NCI-H146 treated with DMSO at 0.1 percent for 48 hours (cell line): ENCODE measurements at regions not wholly inside any gene's neighbourhood (a gene's known extent, or its start where the extent isn't known, plus 50 kb on each side); places are given as distances from the start of the nearest gene placed in this dataset.
"Not testable (repeated sequence)": the region's sequence is repeated elsewhere in the genome, so short reads cannot be mapped to it uniquely, and the experiment has no call there.

Experiments used
- DNase-seq: peaks from one replicate; lab custom pipeline; 2025; ENCODE audit not compliant: unreplicated experiment; lab: John Stamatoyannopoulos, UW

DNA sequence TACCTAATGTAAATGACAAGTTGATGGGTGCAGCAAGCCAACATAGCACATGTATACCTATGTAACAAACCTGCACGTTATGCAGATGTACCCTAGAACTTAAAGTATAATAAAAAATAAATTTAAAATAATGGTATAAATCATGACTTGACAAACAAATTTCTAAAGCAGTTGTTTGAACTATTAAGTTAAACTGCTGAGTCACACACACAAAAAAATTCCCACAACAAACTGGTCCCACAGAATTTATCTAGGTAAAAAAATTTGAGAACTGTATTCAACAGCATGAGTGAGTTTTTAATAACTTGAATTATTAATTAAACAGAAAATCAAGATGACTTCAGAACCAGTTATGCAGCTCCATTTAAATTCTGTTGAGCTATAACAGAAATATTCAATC is 186.0 kb upstream of the SOX6 start:
- no peak for DNase-seq

DNA sequence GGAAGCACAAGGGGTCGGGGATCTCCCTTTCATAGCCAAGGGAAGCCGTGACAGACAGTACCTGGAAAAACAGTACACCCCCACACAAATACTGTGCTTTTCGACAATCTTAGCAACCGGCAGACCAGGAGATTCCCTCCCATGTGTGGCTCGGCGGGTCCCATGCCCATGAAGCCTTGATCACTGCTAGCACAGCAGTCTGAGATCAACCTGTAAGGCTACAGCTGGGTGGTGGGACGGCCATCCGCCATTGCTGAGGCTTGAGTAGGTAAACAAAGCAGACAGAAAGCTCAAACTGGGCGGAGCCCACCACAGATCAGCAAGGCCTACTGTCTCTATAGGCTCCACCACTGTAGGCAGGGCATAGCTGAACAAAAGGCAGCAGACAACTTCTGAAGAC is 180.2 kb upstream of the SOX6 start:
- no peak for DNase-seq

DNA sequence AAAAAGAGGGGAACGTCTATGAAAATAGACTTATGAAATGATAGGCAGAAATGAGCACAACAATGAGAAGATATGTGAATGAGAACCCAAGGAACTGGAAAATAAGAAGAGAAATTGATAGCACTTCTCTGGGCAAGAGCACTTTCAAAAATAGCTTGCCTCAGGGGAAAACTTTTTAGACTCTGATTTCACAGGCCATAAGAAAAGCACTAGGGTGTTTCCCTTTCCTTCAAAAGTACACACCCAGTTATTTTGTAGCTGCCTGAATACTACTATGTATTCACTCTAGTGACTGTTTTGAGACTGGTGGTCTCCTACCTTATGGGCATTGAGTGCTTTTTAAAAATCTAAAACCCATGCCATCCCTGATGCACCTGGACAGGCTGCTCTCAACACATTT is 172.3 kb upstream of the SOX6 start:
- DNase-seq, result no peak

DNA sequence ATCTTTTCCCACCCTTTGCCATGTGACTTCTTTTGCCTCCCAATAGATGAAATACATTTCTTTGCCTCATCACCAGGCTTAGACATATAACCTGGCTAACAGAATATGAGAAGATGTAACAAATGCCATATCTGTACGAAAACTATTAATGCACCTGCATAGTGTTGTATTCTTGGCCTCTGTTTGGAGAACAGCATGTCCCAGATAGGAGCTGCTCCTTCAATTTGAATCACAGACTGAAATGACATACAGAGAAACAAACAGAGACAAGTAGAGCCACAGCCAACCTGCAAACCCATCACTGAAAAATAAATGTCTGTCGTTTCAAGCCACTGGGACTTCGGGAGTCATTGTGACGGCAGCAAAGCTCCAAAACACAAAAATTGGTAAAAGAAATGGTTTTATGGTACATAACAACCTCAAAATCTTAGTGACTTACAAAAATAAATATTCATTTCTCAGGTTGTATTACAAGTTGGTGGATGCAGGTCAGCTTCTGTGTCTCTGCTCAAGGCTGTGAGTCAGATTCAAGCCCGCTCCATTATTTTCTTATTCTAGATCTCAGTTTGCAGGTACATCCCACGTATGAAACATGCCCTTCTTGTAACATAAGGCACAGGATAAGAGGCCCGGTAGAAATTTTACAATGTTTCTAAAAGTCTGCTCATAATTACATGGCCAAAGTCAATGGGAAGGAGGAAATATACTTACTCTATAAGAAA is 171.3 kb upstream of the SOX6 start:
- no peak for DNase-seq

DNA sequence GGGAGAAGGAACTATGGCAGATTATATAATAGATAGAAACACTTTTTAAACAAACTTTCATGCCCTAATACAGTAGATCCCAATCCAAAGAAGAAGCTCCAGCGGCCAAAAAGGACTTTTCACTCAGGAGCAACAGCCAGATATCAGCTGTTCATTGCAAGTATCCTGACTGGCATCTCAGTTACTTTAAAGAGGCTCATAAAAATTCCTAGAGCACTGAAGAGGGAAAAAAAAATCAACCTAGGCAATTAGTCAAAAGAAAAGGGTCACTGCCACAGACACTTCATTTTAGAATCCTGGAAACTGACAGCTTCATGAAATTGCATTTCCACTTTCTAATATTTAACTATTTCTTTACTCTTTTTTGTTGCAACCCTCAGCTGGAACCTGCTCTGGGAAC is 170.6 kb upstream of the SOX6 start:
- DNase-seq, result no peak

DNA sequence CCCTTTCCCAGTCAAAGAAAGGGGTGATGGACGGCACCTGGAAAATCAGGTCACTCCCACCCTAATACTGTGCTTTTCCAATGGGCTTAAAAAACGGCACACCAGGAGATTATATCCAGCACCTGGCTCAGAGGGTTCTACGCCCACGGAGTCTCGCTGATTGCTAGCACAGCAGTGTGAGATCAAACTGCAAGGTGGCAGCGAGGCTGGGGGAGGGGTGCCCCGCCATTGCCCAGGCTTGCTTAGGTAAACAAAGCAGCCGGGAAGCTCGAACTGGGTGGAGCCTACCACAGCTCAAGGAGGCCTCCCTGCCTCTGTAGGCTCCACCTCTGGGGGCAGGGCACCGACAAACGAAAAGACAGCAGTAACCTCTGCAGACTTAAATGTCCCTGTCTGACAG is 164.4 kb upstream of the SOX6 start:
- DNase-seq, result not testable (repeated sequence)

DNA sequence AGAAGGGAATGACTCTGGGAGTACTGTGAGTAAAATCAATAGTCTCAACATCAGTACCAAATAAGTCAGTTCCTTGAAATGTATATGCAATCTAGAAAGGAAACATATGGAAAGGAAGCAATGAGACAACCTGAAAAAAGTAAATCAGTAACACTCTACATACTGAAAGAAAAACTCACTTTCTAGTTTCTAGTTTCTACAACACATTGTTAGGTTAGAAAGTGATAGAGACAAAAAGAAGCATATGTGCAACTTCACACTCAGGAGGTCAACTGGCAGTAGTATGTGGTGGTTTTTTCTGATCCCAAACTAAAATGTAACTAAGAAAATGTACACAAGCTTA is 156.5 kb upstream of the SOX6 start:
- no peak for DNase-seq

DNA sequence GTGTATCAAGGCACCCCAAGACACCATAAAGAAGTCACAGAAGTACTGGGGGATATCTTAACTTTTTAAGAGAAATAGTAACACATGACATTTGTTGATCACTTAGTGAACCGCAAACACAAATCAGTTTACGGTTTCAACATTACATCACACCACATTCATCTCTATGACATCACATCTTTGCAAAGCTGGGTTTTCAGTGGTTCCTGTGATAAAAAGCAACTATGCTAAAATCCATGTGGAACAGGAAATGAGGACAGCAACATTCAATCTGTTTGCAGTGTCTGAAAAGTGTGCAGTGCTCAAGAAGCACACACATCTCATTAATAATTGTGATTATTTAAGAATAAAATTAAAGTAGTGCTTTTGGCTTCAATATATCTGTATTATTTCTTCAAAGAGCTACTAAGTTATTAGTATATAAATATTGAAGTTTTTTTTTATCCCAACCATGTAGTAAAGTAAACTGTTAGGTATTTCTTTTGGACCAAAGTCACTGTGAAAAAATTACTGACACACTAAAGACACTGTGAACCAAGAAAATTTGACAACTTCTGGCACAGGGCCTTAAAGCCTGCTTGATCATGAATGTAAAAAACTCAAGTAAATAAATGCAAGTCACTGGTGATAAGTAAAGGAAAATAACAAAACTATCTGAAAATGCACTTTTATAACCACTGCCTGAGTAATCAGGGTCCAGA is 156.0 kb upstream of the SOX6 start:
- no peak for DNase-seq

DNA sequence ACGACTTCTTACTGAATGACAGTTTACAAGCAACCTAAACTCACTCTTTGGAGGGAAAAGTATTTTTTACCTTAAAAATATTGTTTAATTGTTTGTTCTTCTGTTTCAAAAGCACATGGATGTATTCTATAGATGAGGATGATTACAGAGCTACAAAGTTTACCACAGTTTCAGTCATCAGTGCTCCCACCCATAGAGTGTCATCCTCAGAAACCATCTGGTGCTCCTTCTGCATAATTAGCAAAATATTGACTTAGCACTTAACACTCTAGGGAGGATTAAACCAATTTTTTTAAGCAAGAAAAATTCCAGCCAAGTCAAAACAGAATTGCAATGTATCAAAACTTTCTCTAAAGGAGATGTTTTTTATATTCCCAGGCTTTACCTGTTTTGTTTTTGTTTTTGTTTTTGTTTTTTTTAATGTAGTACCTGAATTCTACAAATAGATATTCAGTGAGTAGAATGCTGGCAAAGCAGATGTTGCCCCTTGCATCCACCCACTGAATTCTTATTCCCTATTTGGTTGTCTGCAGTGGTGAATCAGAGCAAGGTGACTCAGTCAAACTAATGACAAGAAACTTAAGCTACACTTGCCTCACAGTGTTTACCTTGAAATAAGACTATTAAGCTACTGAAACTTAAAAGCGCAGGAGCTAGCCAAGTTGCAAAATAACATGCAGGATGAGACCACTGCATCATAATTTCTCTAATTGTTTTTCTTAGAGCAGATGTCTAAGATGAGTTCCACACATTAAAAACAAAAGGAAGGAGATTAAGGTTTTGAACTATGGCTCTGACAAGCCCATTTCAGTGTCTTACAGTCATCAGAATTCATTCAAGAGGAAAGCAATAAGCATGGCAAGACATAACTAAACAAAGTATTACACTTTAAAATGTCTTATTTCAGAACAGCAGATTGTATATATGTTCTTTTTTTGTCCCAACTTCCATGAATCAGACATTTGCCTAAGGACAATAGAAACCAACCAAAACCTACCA is 155.1 kb upstream of the SOX6 start:
- DNase-seq, result no peak

DNA sequence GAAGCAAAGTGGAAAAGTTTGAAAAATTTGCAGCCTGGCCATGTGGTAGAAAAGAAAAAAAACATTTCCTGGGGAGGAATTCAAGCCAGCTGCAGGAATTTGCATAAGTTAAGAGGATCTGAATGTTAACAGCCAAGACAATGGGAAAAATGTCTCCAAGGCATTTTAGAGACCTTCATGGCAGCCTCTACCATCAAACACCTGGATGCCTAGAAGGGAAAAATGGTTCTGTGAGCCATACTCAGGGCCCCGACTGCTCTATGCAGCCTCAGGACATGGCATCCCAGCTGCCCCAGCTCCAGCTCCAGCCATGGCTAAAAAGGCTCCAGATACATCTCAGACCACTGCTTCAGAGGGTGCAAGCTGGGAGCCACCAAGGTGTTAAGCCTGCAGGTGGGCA is 149.1 kb upstream of the SOX6 start:
- DNase-seq, result no peak

DNA sequence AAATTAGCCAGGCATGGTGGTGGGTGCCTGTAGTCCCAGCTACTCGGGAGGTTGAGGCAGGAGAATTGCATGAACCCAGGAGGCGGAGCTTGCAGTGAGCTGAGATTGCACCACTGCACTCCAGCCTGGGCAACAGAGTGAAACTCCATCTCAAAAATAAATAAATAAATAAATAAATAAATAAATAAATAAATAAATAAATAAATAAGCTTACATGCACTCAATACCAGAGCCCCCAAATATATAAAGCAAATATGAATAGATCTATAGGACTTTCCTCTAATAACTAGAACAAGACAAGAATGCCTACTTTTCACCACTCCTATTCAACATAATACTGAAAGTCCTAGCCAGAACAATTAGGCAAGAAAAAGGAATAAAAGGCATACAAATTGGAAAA is 147.5 kb upstream of the SOX6 start:
- not testable (repeated sequence) for DNase-seq

DNA sequence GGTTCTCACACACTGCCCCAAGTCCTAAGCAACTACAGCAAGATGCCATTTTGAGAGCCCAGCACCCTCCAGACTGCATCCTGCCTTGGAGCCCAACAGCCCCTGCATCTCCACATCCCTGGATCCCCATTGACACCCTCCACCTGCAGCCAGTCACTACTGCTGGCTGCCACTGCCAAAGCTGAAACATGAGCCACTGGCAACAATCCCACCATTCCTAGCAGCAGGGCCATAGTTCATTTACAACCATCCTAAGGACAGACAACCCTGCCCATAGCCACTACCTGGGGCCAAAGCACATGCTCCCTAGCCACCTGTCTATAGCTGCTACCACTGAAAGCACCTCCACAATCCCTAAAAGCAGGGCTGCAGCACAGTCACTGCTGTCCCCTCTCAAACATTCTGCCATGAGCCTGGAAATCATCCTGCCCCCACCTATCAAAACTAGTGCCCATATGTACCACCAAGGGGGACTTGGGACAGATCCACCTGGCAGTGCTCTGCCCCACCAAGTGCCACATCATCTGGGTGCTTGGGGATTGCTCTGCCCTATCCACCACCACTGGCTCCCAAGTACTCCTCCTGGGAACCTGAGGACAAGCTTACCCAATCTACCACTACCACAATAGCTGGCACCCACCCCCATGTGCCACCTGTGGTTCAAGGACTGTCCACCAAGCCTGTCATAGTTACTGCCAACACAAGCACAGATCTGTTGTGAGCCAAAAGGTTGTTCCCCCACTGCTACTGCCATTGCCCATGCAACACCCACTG is 138.8 kb upstream of the SOX6 start:
- no peak for DNase-seq

DNA sequence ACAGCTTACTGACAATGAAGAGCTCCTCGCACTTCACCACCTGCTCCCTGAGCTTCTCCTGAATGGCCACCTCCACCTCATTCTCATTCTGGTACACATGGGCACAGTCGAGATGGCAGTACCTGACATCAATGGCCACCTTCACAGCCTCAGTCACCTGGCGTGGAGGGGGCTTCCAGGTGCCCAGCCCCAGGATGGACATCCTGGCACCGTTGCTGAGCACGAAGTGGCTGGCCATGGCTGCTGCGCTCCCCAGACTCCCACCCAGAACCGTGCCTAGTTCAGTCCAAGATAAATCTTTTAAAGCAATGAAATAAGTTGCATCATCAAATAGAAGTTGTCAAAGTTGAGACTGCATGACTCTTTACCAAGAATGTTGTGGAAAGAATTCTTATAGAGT is 128.1 kb upstream of the SOX6 start:
- no peak for DNase-seq

DNA sequence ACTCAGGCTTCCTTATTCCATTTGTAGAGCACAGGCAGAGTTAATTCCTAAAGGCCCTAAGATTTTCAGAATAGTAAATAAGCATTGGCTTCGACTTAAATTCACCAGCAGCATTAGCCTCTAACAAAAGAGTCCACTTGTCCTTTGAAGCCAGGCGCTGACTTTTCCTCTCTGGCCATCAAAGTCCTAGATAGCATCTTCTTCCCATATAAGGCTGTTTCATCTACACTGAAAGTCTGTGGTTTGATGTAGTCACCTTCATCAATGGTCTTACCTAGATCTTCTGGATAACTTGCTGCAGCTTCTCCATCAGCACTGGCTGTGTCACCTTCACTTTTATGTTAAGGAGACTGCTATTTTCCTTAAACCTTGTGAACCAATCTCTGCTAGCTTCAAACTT is 118.3 kb upstream of the SOX6 start:
- no peak for DNase-seq

DNA sequence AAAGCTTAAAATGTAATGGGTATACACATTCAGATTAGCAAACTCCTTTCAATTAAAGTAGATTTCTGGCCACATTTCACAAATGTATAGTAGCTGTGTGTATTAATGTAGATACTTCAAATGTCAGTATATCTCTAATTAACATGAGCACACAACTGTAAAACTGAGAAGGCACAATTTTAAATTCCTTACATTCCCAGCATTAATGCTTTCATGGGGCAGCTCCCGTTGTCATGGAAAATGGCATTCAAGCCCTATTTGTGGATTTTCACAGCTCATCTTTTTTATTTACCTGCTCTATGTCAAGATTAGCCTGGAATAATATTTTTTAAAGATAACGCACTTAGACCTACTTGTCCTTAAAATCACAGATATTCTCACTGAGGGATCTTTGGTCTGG is 113.6 kb upstream of the SOX6 start:
- no peak for DNase-seq

DNA sequence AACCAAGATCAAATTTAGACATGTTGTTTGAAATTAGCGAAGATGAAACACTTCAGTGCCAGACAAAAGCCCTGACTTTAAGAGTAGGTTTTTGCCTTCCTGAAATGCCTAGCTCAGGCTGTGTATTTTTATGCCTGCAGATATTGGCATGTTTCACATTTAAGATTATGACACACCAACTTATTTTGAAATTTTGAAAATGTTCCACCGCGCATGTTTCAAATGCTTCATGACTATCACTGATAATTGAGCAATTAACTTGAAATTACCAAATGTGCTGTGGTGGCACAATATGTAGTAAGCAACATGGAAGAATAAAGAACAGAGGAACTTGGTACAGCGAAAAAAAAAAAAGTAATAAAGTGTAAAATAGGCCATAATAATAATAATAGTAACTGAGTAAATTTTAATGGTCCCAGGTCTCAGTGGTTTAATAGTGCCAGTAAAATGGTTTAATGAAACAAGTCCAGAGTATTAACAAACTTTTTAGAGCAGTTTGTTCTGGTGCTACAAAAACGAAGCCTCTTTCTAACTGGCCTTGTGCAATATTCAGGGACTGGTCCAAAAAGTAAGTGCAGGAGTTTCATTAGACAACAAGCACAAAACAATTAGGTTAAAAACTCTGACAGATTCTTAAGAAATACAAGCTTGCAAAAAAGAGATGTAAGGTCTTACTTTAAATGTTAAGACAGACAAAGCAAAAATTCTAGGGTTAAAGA is 112.5 kb upstream of the SOX6 start:
- DNase-seq, result no peak

DNA sequence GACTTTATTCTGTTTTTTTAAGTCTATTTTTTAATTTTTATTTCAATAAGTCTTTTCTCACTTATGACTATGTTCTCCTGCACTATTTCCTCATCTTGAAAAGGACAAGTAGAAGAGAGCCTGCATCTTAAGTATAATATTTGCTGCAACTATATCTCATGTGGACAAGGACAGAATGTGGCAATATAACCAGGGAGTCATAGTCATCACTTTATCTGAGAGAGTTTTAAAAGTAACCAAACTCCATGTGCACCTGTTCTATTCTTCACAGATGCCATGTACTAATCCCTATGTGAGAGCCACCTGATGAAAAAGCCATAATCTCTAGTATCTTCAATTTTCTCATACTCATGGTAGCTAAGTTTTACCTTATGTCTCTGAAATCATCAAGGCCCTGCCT is 104.2 kb upstream of the SOX6 start:
- DNase-seq, result no peak

DNA sequence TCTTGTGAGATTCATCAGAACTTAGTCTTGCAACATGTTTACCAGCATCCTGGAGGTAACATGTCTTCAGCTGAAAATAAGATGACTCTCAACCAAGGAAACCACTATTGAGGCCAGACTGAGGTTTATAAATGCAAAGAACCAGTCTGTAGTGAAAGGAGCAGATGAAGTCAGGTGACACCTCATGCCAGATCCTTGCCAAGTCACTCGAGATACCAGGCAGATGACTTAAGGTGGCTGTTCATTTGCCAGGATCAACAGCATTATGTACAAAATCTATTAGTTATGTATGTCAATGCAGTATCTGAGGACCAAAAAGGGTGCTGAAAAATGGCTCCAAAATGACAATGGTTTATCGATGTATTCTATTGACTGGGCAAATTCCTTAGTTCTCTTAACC is 100.0 kb upstream of the SOX6 start:
- DNase-seq, result no peak

DNA sequence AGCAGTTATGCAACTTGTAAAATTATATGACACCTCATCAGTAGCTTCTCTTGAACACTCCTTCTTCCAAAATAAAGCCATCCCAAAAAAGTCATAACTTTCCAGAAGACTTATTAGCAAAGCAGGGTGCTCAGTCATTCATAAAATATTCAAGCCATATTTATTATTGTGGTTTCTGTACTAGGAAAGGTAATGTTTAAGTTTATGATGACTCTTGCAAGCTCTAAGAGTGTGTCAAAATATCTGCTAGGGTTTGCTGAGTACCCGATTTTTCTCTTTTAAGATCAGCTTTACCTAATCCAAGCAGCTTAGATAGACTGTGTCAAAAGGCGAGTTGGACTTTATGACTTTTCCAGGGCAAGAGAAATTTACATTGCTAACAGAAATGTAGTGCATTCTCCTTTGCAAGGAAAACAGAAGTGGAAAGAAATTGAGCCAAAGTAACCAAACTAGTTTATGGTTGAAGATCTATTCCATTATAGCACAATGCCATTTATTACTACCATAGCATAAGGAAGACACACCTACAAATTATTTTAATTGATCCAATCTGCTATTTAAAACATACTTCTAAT is 98.0 kb upstream of the SOX6 start:
- DNase-seq, result no peak

DNA sequence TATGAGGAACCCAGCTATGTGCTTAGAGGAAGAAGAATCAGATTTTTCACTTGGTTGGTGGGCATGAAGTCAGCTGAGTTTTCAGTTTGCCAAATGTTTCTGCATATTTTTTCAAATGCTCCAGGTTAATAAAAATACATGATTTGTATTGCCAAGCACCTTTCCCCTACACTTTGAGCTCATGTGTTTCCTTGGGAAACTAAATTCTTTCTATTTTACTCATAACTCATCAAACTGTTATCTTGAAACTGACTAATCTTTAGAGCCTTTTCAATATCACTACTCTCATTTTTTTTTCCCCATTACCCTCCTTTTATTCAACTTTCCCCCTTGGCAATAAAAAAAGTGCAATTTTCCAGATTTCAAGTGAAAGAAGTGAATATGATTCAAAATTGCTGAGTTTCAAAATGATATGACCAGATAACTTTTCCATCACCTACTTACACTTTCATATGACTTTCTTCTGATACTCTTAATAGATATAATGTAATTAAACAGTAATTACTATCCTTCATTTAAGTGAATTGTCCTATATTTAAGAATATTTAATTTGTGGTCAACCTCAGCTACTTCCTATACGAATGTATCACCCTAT is 91.9 kb upstream of the SOX6 start:
- DNase-seq, result no peak
